Fibroblast of skin of left biceps (primary cell): ENCODE measurements at regions not wholly inside any gene's neighbourhood (a gene's known extent, or its start where the extent isn't known, plus 50 kb on each side); places are given as distances from the start of the nearest gene placed in this dataset.
"Not testable (repeated sequence)": the region's sequence is repeated elsewhere in the genome, so short reads cannot be mapped to it uniquely, and the experiment has no call there.

Experiments used
- DNase-seq, 2 experiments: peaks; one replicate each; pipeline ENCODE4 v3.0.0-alpha.2; 2013; ENCODE audit warnings: low read depth in 2 of 2

DNA sequence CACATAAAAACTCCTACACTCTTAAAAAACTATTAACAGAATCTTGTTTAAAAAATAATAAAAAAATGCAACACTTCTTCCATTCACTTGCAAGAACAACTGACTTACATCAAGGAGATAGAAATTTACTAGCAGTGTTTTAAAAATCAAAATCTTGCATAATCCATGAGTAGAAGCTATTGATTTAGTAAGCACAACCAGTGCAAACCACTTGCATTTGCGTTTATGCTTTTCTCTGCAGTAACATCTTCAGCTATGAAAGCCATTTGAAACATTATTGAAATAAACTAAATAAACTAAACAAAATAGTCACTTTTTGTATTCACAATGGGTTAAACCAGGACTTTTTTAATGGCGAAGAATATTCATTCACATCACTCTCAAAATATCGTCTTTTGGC, 389.2 kb upstream of the EMCN start:
- no peak for DNase-seq

DNA sequence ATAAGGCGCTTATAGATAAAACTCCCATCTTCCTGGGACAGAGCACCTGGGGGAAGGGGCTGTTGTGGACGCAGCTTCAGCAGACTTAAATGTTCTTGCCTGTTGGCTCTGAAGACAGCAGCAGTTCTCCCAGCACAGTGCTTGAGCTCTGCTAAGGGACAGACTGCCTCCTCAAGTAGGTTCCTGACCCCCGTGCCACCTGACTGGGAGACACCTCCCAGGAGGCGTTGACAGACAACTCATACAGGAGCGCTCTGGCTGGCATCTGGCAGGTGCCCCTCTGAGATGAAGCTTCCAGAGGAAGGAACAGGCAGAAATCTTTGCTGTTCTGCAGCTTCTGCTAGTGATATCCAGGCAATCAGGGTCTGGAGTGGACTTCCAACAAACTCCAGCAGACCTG, 383.1 kb upstream of the EMCN start:
- DNase-seq: not testable (repeated sequence)

DNA sequence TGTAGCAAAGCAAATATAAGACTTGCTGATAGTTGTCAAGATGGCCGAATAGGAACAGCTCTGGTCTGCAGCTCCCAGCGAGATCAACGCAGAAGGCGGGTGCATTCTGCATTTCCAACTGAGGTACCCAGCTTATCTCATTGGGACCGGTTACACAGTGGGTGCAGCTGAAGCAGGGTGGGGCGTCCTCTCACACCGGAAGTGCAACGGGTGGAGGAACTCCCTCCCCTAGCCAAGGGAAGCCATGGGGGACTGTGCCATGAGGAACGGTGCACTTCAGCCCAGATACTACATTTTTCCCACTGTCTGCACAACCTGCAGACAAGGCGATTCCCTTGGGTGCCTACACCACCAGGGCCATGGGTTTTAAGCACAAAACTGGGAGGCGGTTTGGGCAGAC, 382.3 kb upstream of the EMCN start:
- DNase-seq: no peak

DNA sequence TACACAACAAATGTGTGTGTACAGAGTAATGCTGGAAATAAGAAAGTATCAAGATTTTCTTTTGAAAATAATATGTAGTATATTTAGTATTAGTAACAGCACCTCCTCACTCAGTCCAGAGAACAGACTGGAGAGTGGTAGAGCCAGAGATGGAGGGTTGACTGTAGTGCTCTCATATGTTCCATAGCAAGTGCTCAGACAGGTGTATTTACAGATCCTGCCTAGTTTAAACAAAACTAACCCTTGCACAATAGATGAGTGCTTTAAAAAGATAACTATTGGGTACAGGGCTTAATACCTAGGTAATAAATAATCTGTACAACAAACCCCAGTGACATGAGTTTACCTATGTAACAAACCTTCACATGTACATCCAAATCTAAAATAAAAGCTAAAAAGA, 381.0 kb upstream of the EMCN start:
- no peak for DNase-seq

DNA sequence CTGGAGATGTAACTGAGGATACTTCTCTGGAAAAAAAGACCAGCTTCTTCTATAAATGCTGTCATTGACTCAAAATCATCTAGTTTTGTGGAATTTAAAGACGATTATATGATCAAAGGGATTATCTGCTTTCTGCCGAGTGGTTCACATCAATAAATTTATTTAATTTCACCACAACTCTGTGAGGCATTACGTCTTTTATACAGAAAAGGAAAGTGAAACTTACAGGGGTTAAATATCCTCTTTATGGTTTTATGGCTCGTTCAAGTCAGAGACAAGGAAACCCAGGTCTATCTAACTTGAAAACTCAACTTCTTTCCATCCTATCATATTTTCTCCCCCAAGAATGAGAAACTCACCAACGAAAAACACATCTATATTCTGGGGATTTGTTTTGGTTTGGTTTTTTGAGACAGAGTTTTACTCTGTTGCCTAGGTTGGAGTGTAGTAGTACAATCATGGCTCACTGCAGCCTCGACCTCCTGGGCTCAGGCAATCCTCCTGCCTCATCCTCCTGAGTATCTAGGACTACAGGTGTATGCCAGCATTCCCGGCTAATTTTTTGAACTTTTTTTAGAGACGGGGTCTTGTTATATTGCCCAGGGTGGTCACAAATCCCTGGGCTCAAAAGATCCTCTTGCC, 377.9 kb upstream of the EMCN start:
- DNase-seq: no peak

DNA sequence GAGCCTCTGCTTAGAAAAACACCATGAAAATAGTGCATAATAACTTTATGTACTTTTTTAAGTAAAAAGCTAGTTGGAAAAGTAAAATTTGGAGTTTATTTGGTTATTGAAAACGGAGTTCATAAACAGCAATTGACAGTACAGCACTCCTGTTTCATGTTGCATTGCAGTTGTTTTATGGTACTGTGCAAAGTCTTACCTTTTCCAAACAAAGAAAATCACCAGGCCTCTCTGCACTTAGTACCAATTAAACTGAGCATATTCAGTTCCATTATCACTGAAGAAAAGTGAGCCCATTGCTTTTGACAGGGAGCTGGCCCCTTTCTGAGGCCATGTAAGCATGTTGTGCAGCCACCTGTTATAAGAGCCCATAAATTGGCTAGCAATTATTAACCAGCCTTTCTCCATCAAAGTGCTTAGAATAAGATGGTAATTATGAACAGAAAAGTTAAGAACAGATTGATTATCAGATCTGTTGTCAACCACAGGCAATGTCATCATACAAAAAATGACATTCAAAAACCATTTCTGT, 376.6 kb upstream of the EMCN start:
- DNase-seq: no peak

DNA sequence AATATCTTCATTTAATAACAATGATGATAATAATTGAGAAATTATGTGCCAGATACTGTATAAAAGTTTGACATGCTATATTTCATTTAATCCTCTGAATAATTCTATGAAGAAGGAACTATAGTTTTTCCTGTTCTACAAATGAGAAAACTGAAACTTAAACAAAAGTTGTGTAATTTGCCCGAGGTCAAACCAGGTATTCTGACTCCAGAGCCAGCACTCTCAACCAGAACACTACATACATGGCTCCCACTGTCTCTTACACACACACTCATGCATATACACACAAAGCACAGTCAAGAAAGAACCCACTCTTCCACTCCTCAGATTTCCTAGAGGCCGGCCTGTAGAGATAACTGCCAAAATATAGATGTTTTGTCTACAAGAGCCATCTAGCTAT, 374.0 kb upstream of the EMCN start:
- DNase-seq: no peak

DNA sequence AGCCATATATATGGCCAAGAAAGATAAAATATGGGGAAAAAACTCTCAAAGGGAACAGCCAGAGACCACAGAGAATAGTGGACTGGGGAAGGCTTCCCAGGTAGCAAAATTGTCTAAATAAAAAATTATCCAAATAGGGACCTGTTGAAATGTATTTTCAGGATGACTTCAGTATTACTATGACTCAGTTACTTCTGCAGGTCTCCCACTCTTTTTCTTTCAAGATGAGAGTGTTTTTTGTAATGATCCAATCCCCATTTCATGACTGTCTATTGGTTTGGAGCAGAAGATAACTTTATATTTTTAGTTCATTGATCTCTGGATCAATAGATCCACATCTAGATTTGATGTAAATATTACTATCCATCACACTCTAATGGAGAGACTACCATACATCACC, 372.1 kb upstream of the EMCN start:
- DNase-seq: no peak

DNA sequence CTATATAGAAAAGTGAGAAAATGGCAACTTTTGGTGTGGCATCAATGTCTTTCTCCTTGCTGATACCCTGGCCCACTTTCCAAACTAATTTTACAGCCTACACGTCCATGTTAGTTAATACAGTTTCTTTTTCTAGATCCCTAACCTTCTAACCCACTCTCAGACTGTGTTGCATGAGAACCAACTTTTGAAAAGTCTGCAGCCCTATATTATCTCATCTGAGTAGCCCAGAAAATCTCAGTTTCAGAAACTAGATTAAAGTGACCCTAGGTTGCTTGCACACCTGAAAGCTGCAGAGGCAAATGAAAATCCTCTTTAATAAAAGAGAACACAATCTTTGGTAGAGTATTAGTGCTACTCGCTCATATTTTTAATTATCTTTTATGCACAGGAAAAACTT, 371.6 kb upstream of the EMCN start:
- no peak for DNase-seq

DNA sequence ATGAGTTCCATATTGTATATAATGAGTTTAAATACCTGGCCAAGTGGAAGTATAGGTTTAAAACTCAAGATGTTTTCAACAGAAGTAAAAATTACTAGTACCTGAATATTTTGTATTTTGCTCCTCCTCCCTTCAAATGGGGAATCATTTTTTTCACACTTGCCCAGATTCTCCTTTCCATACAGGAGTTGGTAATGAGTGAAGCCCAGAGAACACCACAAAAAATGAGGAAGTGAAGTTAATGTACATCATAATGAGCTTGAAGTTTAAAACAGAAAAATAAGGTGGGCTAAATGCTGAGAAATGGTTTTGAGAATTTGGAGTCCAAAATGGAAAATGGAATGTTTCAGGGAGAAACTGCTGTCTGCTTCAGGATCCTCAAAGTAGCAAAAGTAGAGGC, 364.8 kb upstream of the EMCN start:
- DNase-seq: no peak

DNA sequence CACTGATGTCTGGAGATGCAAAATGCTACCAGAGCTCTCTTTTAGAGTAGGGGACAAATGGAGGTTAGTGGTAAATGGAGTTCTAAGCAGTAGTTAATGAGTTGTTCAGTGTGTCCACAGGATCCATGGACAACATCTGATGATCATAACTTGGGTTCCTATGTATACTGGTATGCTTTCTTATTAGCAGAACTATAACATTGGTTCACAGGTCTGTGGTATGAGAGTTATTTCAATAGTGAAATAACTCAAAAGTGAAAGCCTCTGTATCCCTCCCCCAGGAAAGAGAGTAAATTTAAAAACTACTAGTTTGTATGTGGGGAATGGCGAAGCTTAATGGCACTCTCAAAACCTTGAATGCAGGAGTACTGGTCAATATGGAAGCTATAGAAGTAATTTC, 363.5 kb upstream of the EMCN start:
- no peak for DNase-seq

DNA sequence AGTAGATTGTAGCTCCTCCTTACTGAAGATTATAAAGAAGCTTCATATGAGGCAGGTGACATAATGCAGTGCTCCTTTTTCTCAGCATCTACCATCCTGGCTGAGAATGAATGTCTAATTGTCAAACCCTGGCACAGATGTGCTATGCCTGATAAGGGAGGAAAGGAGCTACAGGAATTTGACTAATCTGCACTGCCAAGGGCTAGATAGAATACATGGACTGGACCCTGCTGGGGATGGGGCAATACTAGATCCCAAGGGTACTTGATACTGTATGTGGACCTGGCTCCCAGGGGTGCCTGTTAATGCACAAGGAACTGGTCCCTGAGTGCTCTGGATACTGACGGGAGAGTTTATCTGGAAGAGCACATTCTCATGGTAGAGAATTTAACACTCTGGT, 362.2 kb upstream of the EMCN start:
- no peak for DNase-seq

DNA sequence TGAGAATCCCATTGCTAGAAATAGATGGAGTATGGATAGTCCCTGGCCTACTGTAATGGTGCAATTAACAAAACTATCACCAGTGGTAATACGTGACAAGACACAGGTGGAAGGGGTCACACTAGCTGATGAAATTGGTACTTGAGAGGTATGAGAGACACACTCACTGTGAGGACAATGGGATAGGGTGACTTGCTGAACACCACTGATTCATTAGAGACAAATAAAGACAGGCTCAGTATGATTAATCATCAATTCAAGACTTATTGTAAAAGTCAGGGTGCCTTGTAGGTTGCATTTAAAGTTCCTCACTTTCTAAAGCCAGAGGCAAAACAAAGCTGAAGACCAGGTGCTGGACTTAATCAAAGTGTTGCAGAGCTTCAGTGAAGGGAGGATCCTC, 361.6 kb upstream of the EMCN start:
- DNase-seq: no peak

DNA sequence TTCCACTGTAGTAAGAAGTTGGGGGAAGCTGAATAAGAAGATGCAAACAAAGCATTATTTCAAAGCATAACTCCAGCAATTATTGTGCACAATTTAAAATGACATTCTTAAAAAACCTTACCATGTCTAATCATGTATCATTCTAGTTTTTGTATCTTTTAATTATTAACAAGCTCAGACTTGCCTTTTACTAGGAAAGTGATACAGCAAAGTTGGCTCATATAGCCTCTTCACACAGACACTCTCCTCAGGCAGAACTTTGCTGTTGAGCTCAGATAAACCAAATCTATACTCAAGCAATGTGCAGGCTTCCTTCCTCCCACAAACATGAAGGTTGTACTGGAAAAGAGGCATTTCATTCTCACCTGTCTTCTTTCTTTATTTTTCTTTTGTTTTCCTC, 358.7 kb upstream of the EMCN start:
- no peak for DNase-seq

DNA sequence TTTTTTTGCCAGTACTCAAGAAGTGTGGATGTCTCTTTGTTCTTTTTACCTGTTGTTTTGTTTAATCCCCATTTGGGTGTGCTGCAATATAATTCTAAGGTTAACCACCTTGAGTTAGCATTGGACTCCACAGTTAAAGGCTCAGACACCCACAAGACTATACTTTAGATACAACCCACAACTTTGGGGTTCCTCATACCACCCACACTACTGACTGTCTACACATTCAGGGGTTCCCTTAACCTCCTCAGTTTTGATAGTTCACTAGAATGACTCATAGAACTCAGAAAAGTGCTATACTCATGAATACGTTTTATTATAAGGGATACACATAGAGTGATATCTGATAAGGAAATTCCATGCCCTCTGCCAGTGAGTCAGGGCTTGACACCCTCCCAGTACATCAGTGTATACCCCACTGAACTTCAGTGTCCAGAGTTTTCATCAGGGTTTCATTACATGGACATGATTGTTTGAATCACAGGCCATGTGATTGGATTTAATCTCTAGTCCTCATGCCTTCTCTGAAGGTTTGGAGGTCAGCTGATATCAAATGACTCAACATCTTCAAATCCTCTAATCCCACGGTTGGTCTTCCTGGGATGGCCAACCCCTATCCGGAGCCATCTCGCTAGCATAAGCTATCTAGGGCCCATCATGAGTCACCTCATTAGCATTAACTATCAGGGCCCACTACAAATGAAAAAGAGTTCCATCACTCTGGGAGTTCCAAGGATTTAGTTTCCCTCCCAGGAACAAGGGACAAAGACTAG, 357.7 kb upstream of the EMCN start:
- DNase-seq: no peak

DNA sequence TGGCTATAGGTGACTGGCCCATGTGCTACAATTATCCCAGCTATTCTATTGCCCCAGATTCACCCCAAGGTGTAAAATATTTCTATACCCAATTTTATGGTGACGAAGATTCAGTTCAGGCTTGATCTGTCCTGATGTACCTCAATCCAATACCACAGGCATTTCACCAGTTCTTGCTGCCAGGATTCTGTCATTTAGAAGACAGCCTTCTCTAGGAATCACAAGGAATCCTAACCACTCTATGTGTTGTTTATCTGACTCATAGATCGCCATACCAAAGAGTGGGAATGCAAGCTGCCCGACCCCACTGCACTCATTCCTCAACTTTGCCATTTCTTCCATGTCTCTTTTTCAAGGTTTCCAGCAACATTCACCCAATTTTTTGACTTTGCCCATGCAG, 355.0 kb upstream of the EMCN start:
- no peak for DNase-seq

DNA sequence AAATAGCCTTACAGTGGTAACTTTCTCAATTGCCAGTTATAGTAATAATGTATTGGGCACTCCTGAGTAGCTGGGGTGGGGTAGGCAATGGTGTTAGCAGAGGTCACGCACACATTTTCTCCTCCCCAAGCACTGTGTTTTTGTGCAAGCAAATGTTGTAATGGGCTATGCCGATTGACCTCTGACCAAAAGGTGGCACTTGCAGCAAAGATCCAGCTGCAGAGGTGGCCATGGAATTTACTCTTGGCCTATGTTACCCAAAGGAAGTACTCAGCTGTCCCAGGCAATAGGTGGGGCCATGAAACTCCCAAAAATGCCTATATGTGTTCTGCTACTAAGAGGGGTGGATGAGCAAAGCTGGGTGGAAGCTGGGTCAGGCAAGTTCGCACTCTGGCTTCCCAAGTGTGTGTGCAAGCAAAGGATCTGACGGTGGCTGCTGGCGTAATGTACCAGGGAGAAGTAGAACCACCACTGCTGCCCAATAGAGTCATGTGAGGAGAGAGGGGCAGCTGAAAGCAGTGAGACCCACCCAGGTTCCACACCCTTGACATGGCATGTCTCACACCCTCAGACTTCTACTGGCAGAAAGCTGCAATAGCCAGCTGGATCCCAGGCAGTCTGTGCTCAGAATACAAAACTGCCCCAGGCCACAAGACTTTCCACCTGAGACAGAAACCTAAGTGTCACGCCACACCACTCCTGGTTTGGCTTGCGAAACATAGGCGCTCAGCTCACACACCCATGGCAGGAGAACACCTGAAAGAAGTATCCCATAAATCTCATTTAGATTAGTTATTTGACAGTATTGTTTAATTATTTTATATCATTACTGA, 353.3 kb upstream of the EMCN start:
- no peak for DNase-seq

DNA sequence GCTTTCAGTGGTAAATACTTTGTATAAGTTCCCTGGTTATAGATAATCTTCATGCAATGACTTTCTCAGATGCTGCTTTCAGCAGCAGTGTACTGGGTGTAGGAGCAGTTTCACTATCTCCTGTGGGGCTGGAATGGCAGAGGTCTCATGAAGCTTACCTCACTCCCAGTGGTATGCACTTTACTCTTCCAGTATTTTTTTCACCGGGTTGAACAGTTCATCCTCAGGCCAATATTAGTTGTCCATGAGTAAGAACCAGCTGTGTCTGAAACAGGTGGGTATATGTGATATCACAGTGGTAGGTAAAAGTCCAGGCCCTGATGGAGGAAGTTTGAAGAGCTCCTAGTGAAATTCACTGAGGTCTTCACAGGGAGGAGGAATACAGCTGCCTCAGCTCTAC, 351.5 kb upstream of the EMCN start:
- no peak for DNase-seq

DNA sequence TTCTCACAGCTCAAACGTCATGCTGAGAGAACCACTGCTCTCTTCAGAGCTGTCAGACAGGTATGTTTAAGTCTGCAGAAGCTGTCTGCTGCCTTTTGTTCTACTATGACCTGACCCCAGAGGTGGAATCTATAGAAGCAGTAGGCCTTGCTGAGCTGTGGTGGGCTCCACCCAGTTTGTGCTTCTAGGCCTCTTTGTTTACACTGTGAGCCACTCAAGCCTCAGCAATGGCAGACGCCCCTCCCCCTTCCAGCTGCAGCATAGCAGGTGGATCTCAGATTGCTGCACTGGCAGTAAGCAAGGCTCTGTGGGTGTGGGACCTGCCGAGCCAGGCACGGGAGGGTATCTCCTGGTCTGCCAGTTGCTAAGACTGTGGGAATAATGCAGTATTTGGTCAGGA, 350.5 kb upstream of the EMCN start:
- not testable (repeated sequence) for DNase-seq

DNA sequence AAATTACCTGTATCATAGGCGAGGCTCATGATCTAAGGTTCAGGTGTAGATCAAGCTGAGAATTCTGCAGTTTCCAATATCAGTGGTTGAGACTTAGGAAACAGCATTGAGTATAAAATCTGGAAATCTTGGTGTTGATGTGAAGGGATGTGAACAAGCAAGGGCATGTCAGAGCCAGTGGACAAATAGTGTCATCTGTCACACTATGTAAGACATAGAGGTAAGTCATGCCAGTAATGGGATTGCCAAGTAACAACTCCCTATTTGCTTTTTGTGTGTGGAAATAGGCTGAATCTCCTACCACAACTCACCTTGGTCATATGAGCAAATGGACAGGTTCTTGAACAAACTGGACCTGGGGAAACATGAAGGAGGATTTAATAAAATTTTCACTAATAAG, 334.5 kb upstream of the EMCN start:
- no peak for DNase-seq

DNA sequence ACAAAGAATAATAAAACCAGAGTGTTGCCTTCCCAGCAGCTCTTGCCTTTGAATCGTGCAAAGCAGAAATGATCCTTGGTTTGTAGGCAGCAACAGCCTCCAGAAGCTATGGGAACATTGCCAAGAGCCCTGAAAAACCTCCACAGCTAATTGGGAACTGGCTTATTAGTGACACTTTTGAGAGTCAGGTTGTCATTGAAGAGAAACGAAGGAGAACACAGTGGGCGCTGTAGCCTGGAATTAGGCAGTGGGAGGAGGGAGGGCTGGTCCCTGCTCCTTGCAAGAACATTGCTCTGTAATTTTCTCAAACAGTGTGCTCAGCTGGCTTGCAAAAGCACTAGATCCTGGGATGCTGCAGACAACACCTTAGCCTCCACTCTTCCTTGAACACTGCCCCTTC, 331.5 kb upstream of the EMCN start:
- DNase-seq: no peak

DNA sequence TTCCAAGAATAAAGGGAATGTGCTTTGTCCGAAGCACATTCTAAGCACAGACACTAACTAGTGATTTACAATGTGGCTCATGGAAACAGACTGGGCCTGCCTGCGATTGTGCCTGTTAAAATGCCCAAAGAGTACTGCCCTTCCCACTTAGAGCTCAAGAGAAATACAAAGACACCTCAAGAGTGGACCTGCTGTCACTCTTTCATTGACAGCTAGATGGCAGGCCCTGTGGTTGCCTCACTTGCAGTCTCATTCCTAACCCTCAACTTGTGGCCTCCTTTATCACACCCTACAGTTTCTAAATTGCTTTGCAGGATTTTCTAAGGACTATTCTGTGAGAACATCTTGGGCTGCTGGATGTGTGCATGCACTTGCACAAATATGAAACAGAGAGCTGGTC, 331.0 kb upstream of the EMCN start:
- no peak for DNase-seq

DNA sequence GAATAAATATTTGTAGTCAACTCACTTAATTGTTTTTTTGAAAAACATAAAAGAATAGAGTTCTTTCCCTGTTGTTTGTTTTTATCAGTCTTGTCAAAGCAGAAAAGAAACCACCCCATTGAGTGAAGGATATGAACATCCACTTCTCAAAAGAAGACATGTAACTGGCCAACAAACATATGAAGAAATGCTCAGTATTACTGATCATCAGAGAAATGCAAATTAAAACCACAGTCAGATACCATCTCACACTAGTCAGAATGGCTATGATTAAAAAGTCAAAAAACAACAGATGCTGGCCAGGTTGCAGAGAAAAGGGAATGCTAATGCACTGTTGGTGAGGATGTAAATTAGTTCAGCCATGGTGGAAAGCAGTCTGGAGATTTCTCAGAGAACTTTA, 326.1 kb upstream of the EMCN start:
- no peak for DNase-seq
